SH-SY5Y (cell line): ENCODE measurements at regions not wholly inside any gene's neighbourhood (a gene's known extent, or its start where the extent isn't known, plus 50 kb on each side); places are given as distances from the start of the nearest gene placed in this dataset.

Source experiments
- GATA2 ChIP-seq: IDR thresholded peaks from 2 replicates; pipeline ENCODE4 v1.6.1; 2011; ENCODE audit warnings: mild to moderate bottlenecking, low read depth, low read length
- GATA3 ChIP-seq: IDR thresholded peaks from 2 replicates; pipeline ENCODE4 v1.6.1; 2011; ENCODE audit warnings: low read depth, mild to moderate bottlenecking, low read length, moderate library complexity

GRCh38 chr5:32496104-32496503 lies 51.6 kb upstream of the ZFR start:
- no peak for TF ChIP-seq GATA2
- TF ChIP-seq GATA3, result no peak
